ENCODE measurements at regions not wholly inside any gene's neighbourhood (a gene's known extent, or its start where the extent isn't known, plus 50 kb on each side); places are given as distances from the start of the nearest gene placed in this dataset.

DNA sequence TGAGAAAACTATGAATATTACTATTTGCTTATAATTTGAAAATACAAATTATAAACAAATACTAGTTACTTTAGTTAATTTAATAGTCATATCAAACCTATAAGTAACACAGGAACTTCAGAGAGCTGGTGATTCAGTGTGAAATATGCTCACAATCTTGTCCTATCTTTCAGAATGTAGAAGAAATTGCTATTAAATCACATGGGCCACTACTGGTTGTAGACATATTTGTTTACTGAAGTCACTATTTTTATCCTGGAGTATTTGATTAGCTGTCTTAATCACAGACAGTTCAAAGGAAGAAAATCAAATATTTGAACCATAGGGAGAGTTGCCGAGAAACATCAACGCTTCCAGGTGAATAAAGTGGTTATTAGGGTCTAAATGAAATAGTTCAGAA lies 187.6 kb upstream of the ANO3 start:
- TF ChIP-seq YY1 (IDR thresholded peaks at IDR 0.05; ENCODE audit: insufficient read depth, insufficient read length) (no peak), ZNF274 (IDR thresholded peaks at IDR 0.05; ENCODE audit: low read depth, low read length) (no peak), SUZ12 (IDR thresholded peaks at IDR 0.05; ENCODE audit: extremely low read depth, insufficient read depth, insufficient read length) (no peak)

Measured in NT2/D1 (cell line).